HG03469 (cell line): ENCODE measurements at regions not wholly inside any gene's neighbourhood (a gene's known extent, or its start where the extent isn't known, plus 50 kb on each side); places are given as distances from the start of the nearest gene placed in this dataset.

Experiments used
- ATAC-seq: cut with Tn5 transposase; IDR thresholded peaks from one replicate; pipeline ENCODE4 v1.9.1; 2021; ENCODE audit warnings: mild to moderate bottlenecking, moderate library complexity, moderate number of reproducible peaks; ENCODE audit not compliant: unreplicated experiment

DNA sequence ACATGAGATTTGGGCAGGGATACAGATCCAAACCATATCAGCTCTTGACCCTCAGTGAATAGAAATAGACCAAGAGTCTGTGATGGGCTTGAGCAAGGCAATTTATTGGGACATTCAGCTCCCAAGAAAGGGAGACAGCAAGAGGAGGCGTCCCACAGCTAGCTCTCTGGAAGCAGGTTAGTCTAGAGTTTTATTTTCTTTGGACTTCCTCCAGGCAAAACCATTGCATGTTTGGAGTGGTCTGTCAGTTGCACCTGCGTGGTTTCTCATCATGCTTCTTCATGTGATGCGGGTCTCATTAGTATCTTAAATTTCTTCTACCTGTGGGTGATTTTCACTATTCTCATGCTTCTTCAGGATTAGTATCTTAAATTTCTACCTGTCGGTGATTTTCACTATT lies 1530.6 kb downstream of the PLA2G4A start:
- no peak for ATAC-seq

DNA sequence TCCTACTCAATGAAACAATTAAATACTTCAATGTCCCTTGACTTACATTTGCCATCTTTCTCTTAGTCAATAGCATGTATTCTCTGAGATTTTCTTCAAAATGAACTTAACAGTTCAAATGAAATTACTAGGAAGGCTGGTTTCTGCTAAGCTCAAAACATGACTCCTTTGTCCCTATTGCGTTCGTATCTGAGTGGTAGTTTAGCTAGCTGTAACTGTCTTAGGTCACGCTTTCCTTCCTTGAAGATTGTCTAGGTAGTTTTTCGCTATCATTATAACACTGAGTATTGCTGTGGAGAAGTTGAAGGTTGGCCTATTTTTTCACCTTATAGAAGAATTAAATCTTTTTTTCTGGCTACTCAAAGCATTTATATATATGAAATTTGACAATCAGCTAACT lies 1535.2 kb downstream of the PLA2G4A start:
- ATAC-seq, result no peak

DNA sequence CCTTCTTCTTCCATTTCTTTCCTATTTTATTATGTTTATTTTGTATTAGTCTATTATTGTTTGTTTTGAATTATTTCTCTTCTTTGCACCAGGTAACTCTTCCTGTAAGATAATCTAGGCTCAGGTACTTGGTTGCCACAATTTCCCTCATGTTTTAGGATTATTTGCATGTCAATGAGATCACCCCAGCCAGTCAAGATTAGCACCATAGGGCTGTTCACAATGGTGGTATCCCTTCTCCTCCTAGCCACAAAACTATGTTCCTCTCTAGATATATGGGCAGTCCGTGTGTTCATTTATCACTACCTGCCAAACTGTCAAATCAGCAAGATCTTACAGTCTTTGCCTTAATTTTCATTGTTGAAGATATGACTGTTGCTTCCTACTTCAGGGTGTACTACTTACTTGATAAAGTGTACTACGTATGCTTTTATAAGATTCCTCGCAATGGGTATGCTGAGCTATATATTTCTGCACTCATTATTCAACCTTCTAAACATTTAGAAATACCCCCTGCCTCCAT lies 1536.2 kb downstream of the PLA2G4A start:
- no peak for ATAC-seq

DNA sequence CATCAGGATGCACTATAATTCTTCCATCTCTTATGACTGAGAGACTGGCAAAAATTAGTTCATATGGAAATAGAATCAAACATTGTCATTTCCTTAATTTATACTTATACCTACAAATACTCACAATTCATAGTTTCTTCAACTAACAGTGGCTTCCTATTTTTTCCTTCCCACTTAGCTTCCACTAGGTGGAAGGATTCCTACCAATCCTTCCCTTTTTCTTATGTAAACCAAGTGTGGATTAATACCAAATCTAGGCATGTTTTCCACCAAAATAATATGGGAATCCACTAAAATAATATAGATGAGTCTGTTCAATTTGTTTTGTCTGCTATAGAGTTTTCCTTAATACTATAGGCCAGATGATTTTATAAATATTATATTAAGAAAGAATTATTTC lies 1537.1 kb downstream of the PLA2G4A start:
- no peak for ATAC-seq

DNA sequence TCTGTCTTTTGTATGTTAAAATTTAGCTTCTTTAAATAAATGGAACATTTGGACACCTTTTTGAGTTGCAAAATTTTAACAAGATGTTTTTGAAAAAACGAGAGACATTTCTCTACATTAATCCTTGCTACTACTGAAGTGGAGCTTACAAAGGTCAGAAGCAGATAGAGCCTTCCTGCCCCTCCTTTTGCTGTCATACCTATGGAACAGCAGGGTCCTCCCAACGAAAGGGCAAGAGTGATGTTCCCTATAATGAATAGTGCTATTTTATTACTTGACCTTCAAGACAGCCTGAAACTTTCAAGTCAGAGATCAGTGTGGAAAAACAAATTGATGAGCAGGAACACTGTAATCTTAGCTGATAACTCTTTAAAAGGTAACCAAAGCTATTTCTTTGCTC lies 1538.9 kb downstream of the PLA2G4A start:
- no peak for ATAC-seq

DNA sequence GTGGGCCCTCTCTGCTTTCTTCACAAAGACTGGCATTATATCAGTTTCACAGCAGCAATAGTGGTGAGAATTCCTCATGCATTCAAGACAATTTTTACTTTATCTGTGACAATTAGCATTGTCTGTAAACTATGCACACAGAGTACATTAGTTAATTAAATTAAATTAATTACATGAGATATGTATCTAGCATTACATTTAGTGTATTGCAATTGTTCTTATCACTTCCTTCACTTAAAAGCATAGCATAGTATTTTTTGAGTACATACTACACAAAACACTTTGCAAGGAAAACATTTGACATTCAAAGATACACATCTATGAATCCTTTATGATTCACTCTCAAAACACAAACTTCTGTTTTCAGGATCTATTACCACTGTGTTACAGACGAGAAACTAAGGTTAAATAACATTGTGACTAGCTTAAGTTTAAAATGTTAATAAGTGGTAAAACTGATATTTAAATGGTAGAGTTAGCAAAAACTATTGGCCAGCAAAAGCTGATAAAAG lies 1542.6 kb downstream of the PLA2G4A start:
- ATAC-seq, result no peak

DNA sequence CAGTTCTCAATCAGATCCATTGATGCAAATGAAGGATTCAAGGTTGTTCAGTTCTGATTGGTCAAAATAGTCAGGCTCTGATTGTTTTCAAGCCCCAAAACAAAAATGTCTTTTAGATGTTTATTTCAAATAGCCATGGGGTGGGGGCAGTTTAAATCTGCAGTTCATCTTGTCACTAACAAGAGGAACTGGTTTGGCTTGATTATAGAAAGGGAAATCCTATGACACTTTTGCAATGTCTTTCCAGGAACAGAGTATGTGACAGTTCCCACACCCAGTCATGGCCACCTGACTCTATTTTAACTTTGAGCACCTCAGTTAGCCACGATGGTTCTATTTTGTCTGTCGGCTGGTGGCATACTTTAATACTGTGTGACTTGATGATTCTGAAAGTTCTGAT lies 1544.1 kb downstream of the PLA2G4A start:
- ATAC-seq, result no peak

DNA sequence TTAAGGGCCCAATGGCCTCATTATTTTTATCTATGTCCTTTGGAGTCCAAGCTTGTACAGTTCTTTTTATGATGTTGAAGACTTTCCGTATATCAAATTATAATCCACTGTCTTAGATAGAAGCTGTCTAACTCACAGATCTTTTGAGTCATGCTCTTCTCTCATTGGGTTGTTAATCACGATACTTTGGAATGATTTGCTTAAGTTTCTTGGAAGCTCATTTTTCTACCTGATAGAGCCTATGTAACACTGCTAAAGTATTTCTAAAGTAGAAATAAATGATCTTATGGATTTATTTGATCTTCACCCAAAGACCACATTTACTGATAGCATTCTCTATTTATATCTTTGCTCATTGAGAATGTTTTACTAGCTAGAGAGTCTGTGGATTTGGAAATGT lies 1554.1 kb downstream of the PLA2G4A start:
- no peak for ATAC-seq

DNA sequence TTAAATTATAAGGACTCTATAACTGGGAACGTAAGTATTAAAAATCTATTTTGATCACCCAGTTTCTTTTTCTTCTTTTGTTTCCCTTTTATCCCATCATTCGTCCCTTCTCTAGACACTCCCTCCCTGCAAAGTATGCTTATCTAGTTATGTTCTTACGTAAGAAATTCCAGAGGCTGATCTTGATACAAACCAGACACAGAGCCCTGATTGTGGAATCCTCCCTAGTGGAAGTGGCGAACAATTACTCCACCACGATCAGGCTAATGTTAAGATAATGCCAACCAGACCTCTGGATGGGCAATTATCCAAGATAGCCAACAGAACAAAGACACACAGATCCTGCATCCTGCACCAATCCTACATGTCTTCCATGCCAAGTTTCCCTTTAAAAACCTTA lies 1557.4 kb downstream of the PLA2G4A start:
- no peak for ATAC-seq

DNA sequence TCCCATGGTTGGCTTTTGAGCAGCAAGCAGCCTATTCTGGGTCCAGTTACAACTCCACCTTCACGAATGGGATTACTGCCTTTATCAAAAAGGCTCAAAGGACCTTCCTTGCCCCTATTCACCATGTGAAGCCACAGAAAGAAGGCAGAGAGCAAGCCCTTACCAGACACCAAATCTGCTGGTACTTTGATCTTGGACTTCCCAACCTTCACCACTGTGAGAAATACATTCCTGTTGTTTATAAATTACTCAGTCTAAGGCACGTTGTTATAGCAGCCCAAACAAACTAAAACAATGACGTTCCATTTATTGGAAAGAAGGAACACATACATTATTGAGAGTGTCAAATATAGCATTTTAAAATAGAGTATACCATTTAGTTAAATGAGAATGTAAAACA lies 1557.9 kb downstream of the PLA2G4A start:
- no peak for ATAC-seq

DNA sequence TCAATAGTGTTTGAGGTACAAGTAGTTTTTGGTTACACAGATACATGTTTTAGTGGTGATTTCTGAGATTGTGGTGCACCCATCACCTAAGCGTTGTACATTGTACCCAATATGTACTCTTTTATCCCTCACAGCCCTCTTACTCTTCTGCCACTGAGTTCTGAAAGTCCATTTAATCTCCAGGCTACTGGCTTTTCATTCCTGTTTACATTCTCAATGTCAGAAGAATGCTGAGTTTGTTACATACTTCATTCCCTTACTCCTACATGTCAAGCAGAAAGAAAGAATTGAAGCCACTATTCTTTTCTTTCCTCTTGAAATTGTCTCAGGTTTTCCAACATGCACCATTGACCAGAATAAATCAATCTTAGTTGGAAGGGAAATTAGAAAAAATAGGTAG lies 1565.9 kb downstream of the PLA2G4A start:
- ATAC-seq, result no peak

DNA sequence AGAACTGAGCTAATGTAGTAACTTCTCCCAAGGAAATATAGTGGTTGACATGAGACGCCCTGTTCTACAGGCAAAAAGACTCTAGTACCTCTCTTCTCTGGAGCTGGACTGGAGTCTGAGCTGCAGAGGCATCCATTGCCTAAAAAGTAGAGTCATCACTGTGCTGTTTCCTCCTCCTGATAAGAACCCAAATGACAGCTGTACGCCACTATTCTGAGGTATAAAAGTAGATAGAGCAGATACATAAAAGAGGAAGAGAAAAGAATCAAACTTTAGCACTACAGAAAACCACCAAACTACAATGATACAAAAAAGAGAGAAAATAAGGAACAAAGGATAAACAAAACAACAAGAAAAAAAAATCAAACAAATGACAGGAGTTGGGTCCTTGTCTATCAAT lies 1568.8 kb downstream of the PLA2G4A start:
- no peak for ATAC-seq

DNA sequence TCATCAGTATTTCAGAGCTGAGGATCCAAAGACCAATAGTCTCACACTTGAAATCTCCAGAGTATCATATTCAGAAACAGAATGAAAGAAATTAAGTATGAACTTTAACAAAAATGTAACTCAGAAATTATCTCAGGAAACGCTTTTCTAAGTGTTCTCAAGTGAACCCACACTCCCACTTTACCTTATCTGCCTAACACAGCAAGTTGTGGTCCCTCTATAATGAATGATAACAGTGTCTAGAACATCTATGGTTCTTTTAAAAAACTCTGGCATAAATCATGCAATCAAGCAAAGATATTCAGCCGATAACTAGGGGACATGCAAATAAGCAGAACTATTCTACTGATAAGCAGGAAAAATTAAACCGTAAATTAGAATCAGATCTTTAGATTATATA lies 1574.2 kb downstream of the PLA2G4A start:
- ATAC-seq, result no peak

DNA sequence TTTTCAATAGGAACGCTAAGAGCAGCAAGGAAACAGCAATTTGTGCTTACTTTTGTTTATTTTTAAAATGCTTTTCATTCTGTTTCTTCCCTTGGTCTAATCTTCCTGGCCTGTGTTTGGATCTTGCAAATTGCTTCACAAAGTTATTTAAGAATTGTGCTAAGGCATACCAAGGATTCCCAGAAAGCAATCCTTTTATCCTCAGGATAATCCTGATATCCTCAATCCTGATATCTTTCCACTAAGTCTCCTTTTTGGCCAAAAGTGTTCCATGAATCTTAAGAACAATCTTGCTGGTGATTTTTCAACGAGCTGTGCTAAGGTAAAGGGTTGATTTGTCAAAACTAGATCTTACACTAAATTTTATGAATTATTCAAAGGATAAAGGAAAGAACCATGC lies 1577.9 kb downstream of the PLA2G4A start:
- no peak for ATAC-seq

DNA sequence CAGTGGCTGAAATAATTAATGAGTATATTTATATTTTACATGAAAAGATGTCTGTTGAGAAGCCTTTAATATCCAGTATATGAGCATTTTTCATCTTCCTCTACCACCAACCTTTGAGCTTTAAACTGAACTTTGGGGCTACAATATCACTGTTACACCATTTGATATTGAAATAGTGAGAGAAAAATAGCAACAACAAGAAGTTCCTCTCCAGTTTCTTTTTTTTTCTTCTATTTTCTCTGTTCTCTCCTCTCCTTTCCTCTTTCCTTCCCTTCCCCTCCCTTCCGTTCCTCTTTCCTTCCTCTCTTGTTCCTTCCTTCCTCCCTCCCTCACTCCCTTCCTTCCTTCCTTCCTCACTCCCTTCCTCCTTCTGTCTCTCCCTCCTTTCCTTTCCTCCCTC lies 1591.4 kb downstream of the PLA2G4A start:
- no peak for ATAC-seq

DNA sequence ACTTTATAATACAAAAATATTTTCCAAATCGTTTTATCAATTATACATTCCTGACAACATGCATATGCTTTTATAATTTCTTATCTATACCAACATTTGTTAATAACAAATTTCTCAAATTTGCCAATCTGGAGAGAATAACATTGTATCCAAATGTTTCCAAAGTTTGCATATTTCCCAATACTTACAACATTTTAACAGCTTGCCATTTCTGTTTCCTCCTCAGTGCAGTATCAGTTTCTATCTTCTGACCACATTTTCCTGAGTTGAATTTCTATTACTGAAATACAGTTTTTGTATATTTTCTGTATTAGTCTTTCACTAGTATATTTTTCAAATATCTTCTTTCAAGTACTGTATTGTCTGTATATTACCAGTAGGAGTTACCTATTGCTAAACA lies 1594.3 kb downstream of the PLA2G4A start:
- no peak for ATAC-seq

DNA sequence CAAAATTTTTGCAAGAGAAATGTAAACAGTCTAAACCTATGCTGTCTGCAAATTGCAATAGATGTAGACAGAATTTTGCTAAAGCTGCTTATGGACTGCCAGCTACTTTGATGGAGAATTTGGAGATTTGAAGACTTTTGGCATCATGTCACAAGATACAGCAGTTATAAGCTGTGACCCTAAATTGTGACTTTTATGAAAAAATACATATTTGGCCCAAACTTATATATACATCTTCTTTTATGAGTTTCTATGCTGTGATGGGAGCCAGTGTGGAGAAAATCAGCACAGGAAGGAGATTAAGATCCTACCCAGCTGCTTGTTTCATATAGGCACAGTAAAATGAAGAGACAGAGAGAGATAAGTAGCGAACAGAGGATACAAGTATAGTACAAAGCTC lies 1595.4 kb downstream of the PLA2G4A start:
- no peak for ATAC-seq

DNA sequence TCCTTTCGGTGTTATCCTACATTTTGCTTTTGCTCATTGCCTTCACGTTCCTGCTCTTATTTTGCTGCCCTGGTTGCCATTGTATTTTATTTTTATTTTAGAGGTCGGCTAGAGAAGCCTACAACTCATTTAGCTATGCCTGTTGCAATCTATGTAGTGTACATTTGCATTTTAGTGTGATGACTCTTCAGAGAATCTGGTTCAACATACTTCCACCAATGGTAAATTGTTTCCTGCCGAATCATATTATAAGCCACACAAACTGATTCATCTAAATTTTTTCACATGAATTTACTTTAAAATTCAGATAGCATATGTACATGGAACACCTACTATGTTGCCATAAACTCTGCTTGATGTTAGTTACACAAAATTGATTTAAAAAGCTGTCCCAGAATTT lies 1596.9 kb downstream of the PLA2G4A start:
- no peak for ATAC-seq

DNA sequence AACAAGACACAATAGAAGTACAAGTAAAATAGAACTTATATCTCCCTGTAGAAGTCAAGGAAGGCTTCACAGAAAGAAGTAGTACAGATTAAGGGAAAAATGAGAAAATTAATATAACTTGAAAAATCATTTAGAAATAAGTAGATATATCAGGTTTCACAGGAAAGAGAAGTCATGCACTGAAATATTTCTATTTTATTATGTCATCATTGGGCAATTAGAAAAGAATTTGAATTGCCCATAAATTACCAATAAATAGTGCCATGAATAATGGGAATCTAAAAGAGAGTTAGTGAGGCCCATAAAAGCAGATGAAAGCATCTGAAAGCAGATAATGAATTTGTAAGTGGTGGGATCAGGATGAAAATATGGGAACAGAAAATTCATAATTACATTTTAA lies 1597.8 kb downstream of the PLA2G4A start:
- no peak for ATAC-seq

DNA sequence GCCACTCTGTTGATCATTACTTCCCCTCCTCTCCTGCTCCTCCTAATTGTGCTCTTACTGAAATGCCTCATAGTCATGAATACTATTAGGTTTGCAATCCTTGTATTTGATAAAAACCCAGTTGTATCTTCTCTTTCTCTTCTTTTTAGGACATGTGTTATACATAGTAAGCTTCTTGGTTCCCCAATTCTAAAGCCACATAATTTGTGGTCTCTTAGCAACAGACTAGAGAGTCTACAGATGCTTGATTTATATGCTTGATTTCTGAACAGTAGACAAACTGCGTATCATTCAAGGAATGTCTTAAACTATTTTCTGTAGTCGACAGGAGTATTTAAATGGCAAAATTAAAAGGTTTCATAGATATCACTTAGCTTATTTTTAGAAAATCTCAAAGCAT lies 1598.9 kb downstream of the PLA2G4A start:
- ATAC-seq, result no peak

DNA sequence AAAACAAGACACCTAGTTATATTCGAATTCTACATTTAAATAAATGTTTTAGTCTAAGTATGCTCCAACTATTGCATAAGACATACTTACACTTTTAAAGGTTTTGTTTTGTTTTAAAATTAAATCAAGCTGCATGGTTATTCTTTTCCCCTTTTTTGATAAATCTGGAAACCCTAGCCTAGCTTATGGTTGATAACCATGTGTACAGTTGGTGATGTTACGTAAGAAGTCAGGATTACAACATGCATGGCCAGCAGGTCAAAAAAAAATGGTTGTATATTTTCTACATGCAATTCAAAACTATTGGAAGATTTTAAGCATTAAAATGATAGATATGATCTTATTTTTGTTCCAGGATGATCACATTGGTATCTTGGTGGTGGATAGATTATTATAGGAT lies 1600.6 kb downstream of the PLA2G4A start:
- ATAC-seq, result no peak

DNA sequence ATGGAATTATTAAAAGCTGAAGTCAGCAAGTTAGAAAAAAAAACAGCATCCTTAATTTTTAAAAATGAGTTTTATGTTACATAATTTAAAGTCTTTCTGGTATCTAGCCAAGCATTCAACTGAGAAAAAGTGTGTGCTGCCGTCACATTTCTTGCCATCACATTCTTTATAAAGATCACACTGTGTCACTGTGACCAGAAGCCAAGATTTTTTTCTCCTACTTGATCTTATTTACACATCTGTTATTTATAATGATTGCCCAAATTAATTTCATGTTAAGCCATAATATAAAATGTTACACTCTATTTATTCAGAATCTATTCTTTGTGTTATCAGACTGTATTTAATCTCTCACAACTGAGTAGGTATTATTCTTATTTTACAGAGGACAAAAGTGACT lies 1603.7 kb downstream of the PLA2G4A start:
- no peak for ATAC-seq

DNA sequence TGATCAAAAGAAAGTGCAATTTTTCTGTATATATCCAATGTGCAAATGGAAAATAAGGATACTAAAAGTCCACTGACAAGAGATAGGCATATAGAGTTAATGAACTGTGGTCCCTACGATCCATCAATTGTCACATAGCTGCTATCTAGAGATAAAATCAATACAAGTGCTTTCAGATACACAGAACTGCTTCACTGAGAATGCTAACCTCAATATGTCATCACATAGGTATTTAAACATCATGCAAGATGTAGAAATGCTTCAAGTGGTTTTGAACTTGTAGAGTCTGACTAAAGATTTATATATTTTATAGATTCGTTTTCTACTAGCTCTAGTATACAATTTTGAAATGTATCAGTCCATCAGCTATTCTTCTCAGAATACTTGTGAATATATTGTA lies 1604.7 kb downstream of the PLA2G4A start:
- no peak for ATAC-seq

DNA sequence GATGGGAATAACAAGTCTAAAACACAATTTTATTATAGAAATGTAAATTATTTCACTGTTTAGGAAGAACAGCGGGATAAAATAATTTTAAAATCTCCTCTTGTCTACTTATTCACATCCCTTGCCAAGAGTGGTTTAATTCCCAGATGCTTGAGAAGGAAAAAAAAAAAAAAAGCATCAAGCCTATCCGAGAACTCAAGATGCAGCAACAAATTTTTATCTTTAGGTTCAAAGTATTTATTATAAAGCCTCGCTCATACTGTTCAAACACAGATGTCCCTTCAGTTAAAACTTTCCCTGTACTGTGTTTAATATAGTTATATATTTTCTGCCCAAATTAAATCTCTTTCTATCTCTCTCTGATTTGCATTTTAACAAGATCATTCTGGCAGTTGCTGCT lies 1615.8 kb downstream of the PLA2G4A start:
- ATAC-seq, result no peak
